Activated CD4-positive, alpha-beta T cell treated with anti-CD3 and anti-CD28 coated beads, Interleukin-2, amount 10 ng/mL, durations not matched to agents 7 days and 5 days (primary cell): ENCODE measurements at regions not wholly inside any gene's neighbourhood (a gene's known extent, or its start where the extent isn't known, plus 50 kb on each side); places are given as distances from the start of the nearest gene placed in this dataset.

ENCODE experiments used
- CTCF ChIA-PET: fragments of 350-600 bp; sonication (Branson Sonifier 250); formaldehyde crosslinking; loops from one replicate; lab custom pipeline; 2021; ENCODE audit warnings: antibody characterized with exemption; lab: Charles Lee
- POLR2A ChIA-PET: fragments of 350-600 bp; sonication (Branson Sonifier 250); formaldehyde crosslinking; loops from one replicate; lab custom pipeline; 2021; ENCODE audit warnings: antibody characterized with exemption; lab: Charles Lee
- DNase-seq: peaks from one replicate; pipeline ENCODE4 v3.0.0-alpha.2; 2020
- H3K27ac Mint-ChIP-seq: one replicate; pipeline ENCODE4 v1.8.0; 2021; ENCODE audit warnings: mild to moderate bottlenecking, moderate library complexity, mixed read lengths
- H3K27me3 Mint-ChIP-seq: one replicate; pipeline ENCODE4 v1.8.0; 2021; ENCODE audit warnings: mixed read lengths
- H3K36me3 Mint-ChIP-seq: one replicate; pipeline ENCODE4 v1.8.0; 2021; ENCODE audit warnings: low read depth, mixed read lengths
- H3K4me1 Mint-ChIP-seq: one replicate; pipeline ENCODE4 v1.8.0; 2021; ENCODE audit warnings: mixed read lengths
- H3K4me3 Mint-ChIP-seq: one replicate; pipeline ENCODE4 v1.8.0; 2021; ENCODE audit warnings: mild to moderate bottlenecking, moderate library complexity, mixed read lengths
- H3K9me3 Mint-ChIP-seq: one replicate; pipeline ENCODE4 v1.8.0; 2021; ENCODE audit warnings: mixed read lengths

DNA sequence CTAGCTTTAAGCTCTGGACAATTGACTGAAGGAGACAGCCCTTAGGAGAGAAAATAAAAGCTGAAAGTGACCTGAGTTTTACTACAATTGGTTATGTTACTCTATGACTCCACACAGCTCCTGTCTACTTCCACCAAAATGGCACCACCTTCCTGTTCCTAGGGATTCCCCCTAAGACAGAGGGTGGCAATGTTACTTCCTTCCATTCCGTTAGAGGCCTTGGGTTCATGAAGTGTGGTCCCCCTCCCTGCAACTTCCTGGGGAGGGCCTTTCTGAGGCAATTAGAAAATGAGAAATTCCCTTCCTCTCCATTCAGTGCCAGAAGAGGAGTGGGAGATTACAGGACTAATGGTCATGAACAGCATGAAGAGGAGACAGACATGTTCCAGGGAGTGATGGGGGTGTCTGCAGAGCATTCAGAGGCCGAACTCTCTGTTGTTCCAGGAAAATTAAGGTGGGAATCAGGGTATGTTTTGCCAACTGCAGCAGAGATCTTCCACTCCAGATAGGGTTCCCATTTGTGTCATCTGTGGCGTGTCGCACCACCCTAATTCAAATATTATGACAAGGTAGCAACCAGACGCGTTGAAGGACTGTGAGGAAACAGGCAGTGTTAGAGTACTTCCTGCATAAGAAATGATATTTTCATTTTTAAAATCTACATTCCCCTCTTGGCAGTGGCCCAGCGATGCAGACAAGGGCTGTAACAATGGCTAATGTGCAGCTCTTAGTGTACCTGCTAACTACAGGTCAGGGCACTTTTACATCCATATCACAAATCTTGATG lies 53.1 kb upstream of the TRIM67 start:
- Mint-ChIP-seq H3K27me3 (peaks cover 18% of the 10 kb centered on the region), H3K27ac (peak overlapping the region; percentile 73), H3K4me3 (no peak overlapping the region), H3K4me1 (peaks cover 16% of the 10 kb centered on the region), H3K9me3 (peaks cover 2% of the 10 kb centered on the region), H3K36me3 (no peaks in the 10 kb centered on the region)
- DNase-seq: no peak
- ChIA-PET POLR2A (no interaction called here), CTCF (no interaction called here)

DNA sequence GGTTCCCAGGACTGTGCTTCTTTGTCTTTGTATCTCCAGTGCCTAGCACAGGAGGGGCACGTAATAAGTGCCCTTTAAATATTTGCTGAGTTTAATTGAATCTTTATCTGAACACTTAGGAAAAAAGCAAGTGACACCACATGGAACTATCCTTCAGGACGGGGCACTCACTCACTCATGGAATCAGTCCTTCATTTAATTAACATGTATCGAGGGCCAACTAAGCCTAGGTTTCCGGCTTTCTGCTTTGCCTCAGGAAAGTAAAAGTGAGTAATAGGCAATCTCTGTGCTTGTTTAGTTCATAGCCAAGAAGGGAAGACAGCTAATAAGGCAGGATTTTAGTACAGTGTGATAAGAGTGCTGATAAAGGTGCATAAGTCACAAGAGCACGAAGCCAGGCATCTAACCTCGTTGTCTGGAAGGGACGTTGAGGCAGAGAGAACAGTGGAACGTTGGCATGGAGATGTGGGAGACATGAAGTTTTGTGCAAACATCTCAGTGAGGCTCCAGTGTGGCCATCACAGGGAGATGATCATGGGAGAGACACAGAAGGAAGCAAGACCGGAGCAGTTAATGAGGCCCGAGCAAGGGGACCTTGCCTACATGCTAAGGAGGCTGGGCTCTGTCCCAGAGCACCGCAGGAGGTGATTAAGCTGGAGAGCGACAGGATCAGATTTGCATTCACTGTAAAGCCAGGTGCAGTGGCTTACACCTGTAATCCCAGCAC lies 54.1 kb upstream of the TRIM67 start:
- no peak for DNase-seq
- Mint-ChIP-seq H3K27me3 (peaks cover 13% of the 10 kb centered on the region), H3K27ac (no peak overlapping the region), H3K4me3 (no peak overlapping the region), H3K4me1 (peaks cover 16% of the 10 kb centered on the region), H3K36me3 (no peaks in the 10 kb centered on the region), H3K9me3 (peaks cover 2% of the 10 kb centered on the region)
- CTCF ChIA-PET: no interaction called here
- POLR2A ChIA-PET: no interaction called here

DNA sequence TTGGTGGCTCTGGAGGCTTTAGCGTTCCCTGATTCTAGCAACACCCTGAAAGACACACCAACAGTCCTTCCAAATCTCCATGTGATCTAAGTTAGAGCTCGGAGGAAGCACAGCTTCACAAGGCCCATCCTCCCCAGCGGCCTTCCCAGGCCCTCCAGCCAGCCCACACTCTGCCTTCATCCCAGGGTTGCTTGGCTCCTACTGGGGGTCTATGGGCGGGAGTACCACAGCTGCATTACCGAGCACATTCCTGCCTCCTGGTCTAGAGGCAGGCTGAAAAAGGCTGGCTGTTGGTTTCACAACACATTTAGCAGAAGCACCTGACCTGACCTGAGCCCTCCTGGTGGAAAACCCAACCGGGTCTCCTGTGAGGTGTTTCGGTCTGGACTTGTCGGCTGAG lies 54.7 kb upstream of the TRIM67 start:
- ChIA-PET POLR2A (no interaction called here), CTCF (no interaction called here)
- Mint-ChIP-seq H3K4me3 (no peak overlapping the region), H3K27me3 (peaks cover 8% of the 10 kb centered on the region), H3K4me1 (peaks cover 16% of the 10 kb centered on the region), H3K36me3 (no peaks in the 10 kb centered on the region), H3K27ac (no peak overlapping the region), H3K9me3 (peaks cover 2% of the 10 kb centered on the region)
- DNase-seq: no peak

DNA sequence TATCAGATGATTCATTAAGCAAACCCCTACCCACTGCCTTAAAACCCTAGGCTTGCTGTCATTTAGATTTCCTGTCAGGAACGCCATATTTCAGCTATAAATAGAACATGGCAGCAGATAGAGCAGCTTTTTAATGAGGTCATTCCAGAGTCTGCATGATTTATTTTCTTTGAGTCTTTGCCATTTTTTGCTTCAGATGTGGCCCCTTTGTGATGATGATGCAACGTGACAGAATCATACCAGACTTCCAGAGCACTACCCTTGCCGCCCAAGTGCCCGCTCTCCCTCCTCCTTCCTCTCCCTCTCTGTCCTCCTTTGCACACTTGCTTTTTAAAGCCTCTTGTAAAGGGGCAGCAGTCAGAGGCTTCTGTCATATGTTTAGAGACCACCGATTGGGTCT lies 55.5 kb upstream of the TRIM67 start:
- no peaks in the 10 kb centered on the region for H3K9me3 Mint-ChIP-seq
- H3K27ac Mint-ChIP-seq: no peak overlapping the region
- ChIA-PET CTCF (interaction anchor here (1.8 kb wide), 1 partner anchor 10 kb away, joined by 5 read pairs; no protein-coding TSS in a partner anchor), POLR2A (no interaction called here)
- H3K36me3 Mint-ChIP-seq: no peaks in the 10 kb centered on the region
- peaks cover 5% of the 10 kb centered on the region for H3K27me3 Mint-ChIP-seq
- no peak overlapping the region for H3K4me3 Mint-ChIP-seq
- peaks cover 16% of the 10 kb centered on the region for H3K4me1 Mint-ChIP-seq
- no peak for DNase-seq

DNA sequence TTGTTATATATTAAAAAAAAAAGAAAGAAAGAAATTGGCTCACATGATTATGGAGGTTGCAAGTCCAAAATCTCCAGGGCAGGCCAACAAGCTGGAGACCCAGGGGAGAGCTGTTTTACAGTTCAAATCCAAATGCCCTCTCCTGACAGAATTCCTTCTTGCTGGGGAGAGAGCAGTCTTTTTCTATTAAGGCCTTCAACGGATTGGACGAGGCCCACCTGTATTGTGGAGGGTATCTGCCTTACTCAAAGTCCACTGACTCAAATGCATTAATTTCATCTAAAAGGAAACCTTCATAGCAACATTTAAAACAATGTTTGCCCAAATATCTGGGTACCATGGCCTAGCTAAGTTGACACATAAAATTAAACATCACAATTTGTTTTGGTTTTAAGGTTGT lies 56.9 kb upstream of the TRIM67 start:
- POLR2A ChIA-PET: no interaction called here
- Mint-ChIP-seq H3K4me1 (peaks cover 16% of the 10 kb centered on the region), H3K4me3 (no peak overlapping the region), H3K27ac (no peak overlapping the region), H3K9me3 (no peaks in the 10 kb centered on the region), H3K27me3 (peaks cover 3% of the 10 kb centered on the region), H3K36me3 (no peaks in the 10 kb centered on the region)
- DNase-seq: no peak
- CTCF ChIA-PET: no interaction called here

DNA sequence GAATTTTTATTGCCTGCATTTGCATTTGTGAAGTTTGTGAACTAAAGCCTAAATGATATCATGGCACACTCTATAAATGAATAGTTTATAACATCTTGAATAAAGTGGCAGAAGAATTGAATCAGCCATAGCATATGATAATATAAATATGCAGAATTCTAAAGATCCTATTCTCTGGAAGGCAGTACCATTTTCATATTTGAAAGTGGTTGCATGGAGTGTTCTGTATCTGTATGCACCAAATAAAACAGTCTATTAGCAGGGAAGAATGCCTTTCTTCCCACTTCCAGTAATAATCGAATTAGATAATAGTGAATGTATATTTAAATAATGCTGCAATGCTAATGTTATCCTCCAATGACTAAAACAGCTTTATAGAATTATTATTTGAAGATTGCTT lies 57.9 kb upstream of the TRIM67 start:
- peaks cover 14% of the 10 kb centered on the region for H3K4me1 Mint-ChIP-seq
- H3K27me3 Mint-ChIP-seq: peaks cover 3% of the 10 kb centered on the region
- ChIA-PET CTCF (no interaction called here), POLR2A (no interaction called here)
- no peak overlapping the region for H3K27ac Mint-ChIP-seq
- H3K36me3 Mint-ChIP-seq: no peaks in the 10 kb centered on the region
- H3K9me3 Mint-ChIP-seq: no peaks in the 10 kb centered on the region
- DNase-seq: no peak
- no peak overlapping the region for H3K4me3 Mint-ChIP-seq

DNA sequence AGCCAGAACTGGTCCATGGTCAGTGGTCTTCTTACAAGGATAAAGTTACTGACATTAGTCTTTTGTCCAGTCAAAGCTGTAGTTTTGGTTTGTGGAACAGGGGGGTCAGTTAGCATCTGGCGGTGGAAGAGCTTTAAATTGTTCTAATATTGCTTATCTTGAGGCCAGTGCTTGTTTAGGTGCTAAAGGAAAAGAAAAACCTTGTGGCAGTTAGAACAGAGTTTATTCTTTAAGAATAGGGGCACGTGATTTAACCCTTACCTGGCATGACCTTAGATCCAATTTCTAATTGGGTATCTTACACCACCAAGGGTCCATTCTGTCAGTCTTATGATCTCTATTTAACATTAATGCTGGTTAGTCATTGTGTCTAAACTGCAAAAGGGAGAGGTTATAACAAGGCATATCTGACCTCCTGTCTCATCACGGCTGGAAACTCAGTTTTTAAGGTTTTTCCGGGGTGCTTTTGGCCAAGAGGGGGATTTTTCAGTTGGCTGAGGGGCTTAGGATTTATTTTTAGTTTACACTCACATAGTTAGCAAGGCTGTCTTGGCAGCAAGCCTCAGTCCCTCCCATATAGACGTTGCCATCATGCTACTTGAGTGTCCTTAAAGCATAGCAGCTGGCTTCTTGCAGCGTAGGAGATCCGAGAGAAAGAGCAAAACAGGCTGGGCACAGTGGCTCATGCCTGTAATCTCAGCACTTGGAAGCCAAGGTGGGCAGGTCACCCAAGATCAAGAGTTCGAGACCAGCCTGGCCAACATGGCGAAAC lies 60.1 kb upstream of the FAM89A start:
- ChIA-PET POLR2A (no interaction called here), CTCF (no interaction called here)
- Mint-ChIP-seq H3K27ac (no peak overlapping the region), H3K9me3 (no peaks in the 10 kb centered on the region), H3K4me3 (no peak overlapping the region), H3K36me3 (no peaks in the 10 kb centered on the region), H3K27me3 (peaks cover 7% of the 10 kb centered on the region), H3K4me1 (no peaks in the 10 kb centered on the region)
- no peak for DNase-seq

DNA sequence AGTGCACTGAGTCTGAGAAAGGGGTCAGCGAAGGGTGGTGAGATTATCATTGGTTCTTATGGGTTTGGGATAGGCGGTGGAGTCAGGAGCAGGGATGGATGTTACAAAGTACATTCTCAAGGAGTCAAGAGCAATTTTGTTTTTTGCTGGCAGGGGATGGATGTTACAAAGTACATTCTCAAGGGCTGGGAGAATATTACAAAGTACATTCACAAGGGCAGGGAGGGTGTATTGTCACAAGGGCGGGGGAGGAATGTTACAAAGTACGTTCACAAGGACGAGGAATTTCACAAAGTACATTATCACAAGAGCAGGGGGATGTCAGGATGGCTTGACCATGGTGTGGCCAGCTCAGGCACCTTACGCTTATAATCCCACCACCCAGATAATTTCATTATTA lies 59.3 kb upstream of the FAM89A start:
- no peak for DNase-seq
- no peaks in the 10 kb centered on the region for H3K36me3 Mint-ChIP-seq
- H3K27me3 Mint-ChIP-seq: peaks cover 12% of the 10 kb centered on the region
- ChIA-PET CTCF (no interaction called here), POLR2A (no interaction called here)
- H3K4me1 Mint-ChIP-seq: no peaks in the 10 kb centered on the region
- no peak overlapping the region for H3K4me3 Mint-ChIP-seq
- no peaks in the 10 kb centered on the region for H3K9me3 Mint-ChIP-seq
- H3K27ac Mint-ChIP-seq: no peak overlapping the region

DNA sequence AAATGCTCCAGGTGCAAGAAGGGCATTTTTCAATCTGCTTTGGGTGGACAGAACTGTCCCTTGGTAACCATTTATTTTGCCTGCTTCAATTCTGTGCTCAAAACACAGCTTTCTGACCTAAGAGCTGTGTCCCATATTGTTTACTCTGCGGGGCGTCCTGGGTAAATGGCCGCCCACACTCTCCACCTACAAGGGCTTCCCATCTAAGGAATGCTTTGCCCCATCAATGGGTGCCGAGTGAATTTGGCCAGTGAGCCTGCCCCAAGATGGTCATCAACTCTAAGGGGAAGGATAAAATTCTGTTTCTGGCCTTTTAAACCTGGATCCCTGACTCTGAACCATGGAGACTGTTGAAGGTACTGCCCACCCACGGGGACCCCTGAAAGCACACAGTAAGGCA lies 55.5 kb upstream of the FAM89A start:
- DNase-seq: no peak
- CTCF ChIA-PET: interaction anchor here (0.7 kb wide), 1 partner anchor 10 kb away, joined by 5 read pairs; no protein-coding TSS in a partner anchor
- Mint-ChIP-seq H3K36me3 (no peaks in the 10 kb centered on the region), H3K27ac (no peak overlapping the region), H3K27me3 (peaks cover 28% of the 10 kb centered on the region), H3K9me3 (no peaks in the 10 kb centered on the region), H3K4me1 (no peaks in the 10 kb centered on the region), H3K4me3 (no peak overlapping the region)
- POLR2A ChIA-PET: no interaction called here

DNA sequence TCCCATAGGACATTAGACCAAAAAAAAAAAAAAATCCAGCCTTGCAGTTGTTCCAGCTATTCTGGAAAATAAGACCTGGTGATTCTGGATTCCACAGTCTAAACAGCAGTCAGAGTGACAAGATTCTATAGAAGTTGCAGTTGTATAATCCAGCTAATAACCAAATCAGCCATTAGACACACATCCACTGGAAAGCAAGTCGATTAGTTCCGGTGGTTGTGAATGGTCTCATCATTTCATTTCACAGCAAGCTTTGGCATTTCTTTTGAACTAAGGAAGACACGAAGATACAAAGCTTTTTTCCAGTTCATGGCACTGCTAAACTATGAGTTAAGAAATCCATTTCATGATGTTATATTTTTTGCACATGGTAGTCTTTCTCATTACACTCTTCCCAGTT lies 54.4 kb upstream of the FAM89A start:
- Mint-ChIP-seq H3K27me3 (peaks cover 28% of the 10 kb centered on the region), H3K36me3 (no peaks in the 10 kb centered on the region), H3K27ac (no peak overlapping the region), H3K9me3 (no peaks in the 10 kb centered on the region), H3K4me3 (no peak overlapping the region), H3K4me1 (no peaks in the 10 kb centered on the region)
- ChIA-PET POLR2A (no interaction called here), CTCF (interaction anchor here (0.7 to 1.9 kb wide), 2 partner anchors 10 to 552 kb away, joined by 3 to 6 read pairs; no protein-coding TSS in a partner anchor)
- DNase-seq: no peak

DNA sequence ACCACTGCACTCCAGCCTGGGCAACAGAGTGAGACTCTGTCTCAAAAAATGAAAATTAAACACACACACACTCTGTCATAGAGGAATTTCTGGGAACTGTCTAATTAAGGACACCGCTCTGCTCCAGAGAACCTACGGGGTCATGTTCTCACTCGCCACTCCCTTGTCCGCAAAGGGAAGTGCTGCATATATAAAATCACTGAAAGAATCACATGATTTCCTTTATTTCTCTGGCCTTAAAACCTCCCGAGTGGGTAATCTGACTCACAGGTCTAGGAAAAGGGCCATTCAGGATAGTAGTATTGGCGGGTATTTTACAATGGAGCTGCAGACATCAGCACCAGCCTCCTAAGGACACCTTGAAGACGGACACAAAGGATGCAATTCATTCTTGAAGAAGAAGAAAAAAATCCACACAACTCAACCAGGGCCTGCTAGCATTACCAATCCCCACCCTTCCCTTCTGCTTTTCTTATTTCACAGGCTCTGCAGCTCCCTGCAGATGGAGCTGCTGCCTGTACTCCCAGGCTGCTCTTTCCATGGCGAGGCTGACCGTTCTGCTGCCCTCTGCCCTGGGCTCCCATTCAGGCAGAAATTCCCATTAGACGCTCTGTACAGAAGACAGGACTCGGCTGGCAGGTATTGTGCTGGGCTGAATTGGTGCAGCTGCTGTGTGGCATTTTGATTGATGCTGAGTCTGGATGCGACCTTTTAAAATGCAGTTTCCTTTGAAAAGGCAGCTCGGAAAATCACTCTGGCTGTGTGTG lies 53.3 kb upstream of the FAM89A start:
- Mint-ChIP-seq H3K27ac (no peak overlapping the region), H3K4me3 (no peak overlapping the region), H3K36me3 (no peaks in the 10 kb centered on the region), H3K27me3 (peaks cover 28% of the 10 kb centered on the region), H3K4me1 (no peaks in the 10 kb centered on the region), H3K9me3 (no peaks in the 10 kb centered on the region)
- ChIA-PET CTCF (interaction anchor here (0.6 to 1.9 kb wide), 4 partner anchors 9 to 550 kb away, joined by 3 to 6 read pairs (median 4); no protein-coding TSS in a partner anchor), POLR2A (no interaction called here)
- no peak for DNase-seq

DNA sequence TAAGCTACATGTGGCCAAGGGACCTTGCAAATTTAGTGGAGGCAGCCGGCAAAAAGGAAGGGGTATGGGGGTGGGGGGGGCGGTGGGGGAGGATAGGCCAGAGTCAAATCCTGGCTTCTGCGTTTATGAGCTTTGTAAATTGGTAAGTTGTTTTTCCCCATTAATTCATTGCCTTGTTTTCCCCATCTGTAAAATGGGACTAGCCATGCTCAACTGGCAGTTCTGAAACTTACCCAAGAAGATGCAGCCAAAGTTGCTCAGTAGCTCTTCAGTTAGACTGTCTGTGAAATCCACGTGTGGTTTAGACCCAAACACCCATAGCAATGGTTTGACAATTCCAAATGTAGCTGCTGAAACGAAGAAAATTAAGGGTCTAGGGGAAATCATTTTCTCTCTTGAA lies 52.3 kb upstream of the FAM89A start:
- ChIA-PET POLR2A (no interaction called here), CTCF (interaction anchor here (1.1 kb wide), 1 partner anchor 39 kb away, joined by 4 read pairs; no protein-coding TSS in a partner anchor)
- no peak overlapping the region for H3K4me3 Mint-ChIP-seq

More for the DNA sequence above, 52.3 kb upstream of the FAM89A start:
- Mint-ChIP-seq H3K27me3 (peaks cover 28% of the 10 kb centered on the region), H3K4me1 (no peaks in the 10 kb centered on the region), H3K27ac (no peak overlapping the region), H3K36me3 (no peaks in the 10 kb centered on the region), H3K9me3 (no peaks in the 10 kb centered on the region)
- no peak for DNase-seq
